Activated CD4-positive, alpha-beta T cell treated with anti-CD3 and anti-CD28 coated beads, Interleukin-2, amount 10 ng/mL, durations not matched to agents 24 days and 14 days (primary cell): ENCODE measurements at regions not wholly inside any gene's neighbourhood (a gene's known extent, or its start where the extent isn't known, plus 50 kb on each side); places are given as distances from the start of the nearest gene placed in this dataset.

ENCODE experiments used
- DNase-seq: peaks from one replicate; pipeline ENCODE4 v3.0.0; 2022
- H3K27ac Mint-ChIP-seq: one replicate; pipeline ENCODE4 v1.8.0; 2022; ENCODE audit warnings: mild to moderate bottlenecking, mixed read lengths
- H3K27me3 Mint-ChIP-seq: one replicate; pipeline ENCODE4 v1.8.0; 2022; ENCODE audit warnings: mixed read lengths
- H3K36me3 Mint-ChIP-seq: one replicate; pipeline ENCODE4 v1.8.0; 2022; ENCODE audit warnings: low read depth, mild to moderate bottlenecking, mixed read lengths
- H3K4me1 Mint-ChIP-seq: one replicate; pipeline ENCODE4 v1.8.0; 2021; ENCODE audit warnings: mixed read lengths
- H3K4me3 Mint-ChIP-seq: one replicate; pipeline ENCODE4 v1.8.0; 2022; ENCODE audit warnings: mild to moderate bottlenecking, moderate library complexity, mixed read lengths
- H3K9me3 Mint-ChIP-seq: one replicate; pipeline ENCODE4 v1.8.0; 2021; ENCODE audit warnings: mixed read lengths
- intact Hi-C: fragments of 100-400 bp; cut with micrococcal nuclease; formaldehyde crosslinking; loops from one replicate; pipeline ENCODE4 v1.15.1; 2023

GRCh38 chr14:24744641-24745040 lies 110.7 kb upstream of the GZMB start:
- Mint-ChIP-seq H3K27me3 (peaks cover 11% of the 10 kb centered on the region), H3K4me3 (no peak overlapping the region), H3K4me1 (no peaks in the 10 kb centered on the region), H3K9me3 (peaks cover 5% of the 10 kb centered on the region), H3K36me3 (no peaks in the 10 kb centered on the region), H3K27ac (no peak overlapping the region)
- intact Hi-C loops: no loop called here
- DNase-seq: no peak

- peaks cover 10% of the 10 kb centered on the region for H3K27me3 Mint-ChIP-seq
- no peaks in the 10 kb centered on the region for H3K36me3 Mint-ChIP-seq
- no peak overlapping the region for H3K27ac Mint-ChIP-seq
- H3K9me3 Mint-ChIP-seq: peaks cover 5% of the 10 kb centered on the region
- H3K4me3 Mint-ChIP-seq: no peak overlapping the region
- no peaks in the 10 kb centered on the region for H3K4me1 Mint-ChIP-seq
- DNase-seq: no peak
- intact Hi-C loops: no loop called here
Observed at GRCh38 chr14:24741871-24742270, 107.9 kb upstream of the GZMB start.

- no peak overlapping the region for H3K4me3 Mint-ChIP-seq
- intact Hi-C loops: no loop called here
- DNase-seq: no peak
- peaks cover 5% of the 10 kb centered on the region for H3K27me3 Mint-ChIP-seq
- H3K4me1 Mint-ChIP-seq: no peaks in the 10 kb centered on the region
- no peak overlapping the region for H3K27ac Mint-ChIP-seq
- H3K9me3 Mint-ChIP-seq: peaks cover 1% of the 10 kb centered on the region
- no peaks in the 10 kb centered on the region for H3K36me3 Mint-ChIP-seq
Observed at GRCh38 chr14:24735984-24736630, 102.1 kb upstream of the GZMB start.

GRCh38 chr14:24734917-24735500 lies 101.0 kb upstream of the GZMB start:
- no peaks in the 10 kb centered on the region for H3K36me3 Mint-ChIP-seq
- DNase-seq: peak; percentile 76
- H3K27ac Mint-ChIP-seq: no peak overlapping the region
- H3K9me3 Mint-ChIP-seq: peaks cover 5% of the 10 kb centered on the region
- peaks cover 5% of the 10 kb centered on the region for H3K27me3 Mint-ChIP-seq
- no peaks in the 10 kb centered on the region for H3K4me1 Mint-ChIP-seq
- intact Hi-C loops: no loop called here
- H3K4me3 Mint-ChIP-seq: no peak overlapping the region

- H3K9me3 Mint-ChIP-seq: peaks cover 18% of the 10 kb centered on the region
- H3K4me1 Mint-ChIP-seq: no peaks in the 10 kb centered on the region
- intact Hi-C loops: no loop called here
- no peak for DNase-seq
- no peaks in the 10 kb centered on the region for H3K36me3 Mint-ChIP-seq
- peaks cover 33% of the 10 kb centered on the region for H3K27me3 Mint-ChIP-seq
- H3K4me3 Mint-ChIP-seq: no peak overlapping the region
- no peak overlapping the region for H3K27ac Mint-ChIP-seq
Observed at GRCh38 chr14:24726480-24726879, 92.5 kb upstream of the GZMB start.

- Mint-ChIP-seq H3K27me3 (peaks cover 41% of the 10 kb centered on the region), H3K9me3 (peaks cover 14% of the 10 kb centered on the region), H3K27ac (no peak overlapping the region), H3K4me3 (no peak overlapping the region), H3K4me1 (no peaks in the 10 kb centered on the region), H3K36me3 (no peaks in the 10 kb centered on the region)
- DNase-seq: no peak
- intact Hi-C loops: no loop called here
Observed at GRCh38 chr14:24725311-24725710, 91.3 kb upstream of the GZMB start.

GRCh38 chr14:24721775-24722174 lies 87.8 kb upstream of the GZMB start:
- Mint-ChIP-seq H3K27ac (no peak overlapping the region), H3K36me3 (no peaks in the 10 kb centered on the region), H3K27me3 (peaks cover 48% of the 10 kb centered on the region), H3K9me3 (peaks cover 3% of the 10 kb centered on the region), H3K4me3 (no peak overlapping the region), H3K4me1 (no peaks in the 10 kb centered on the region)
- DNase-seq: no peak
- intact Hi-C loops: no loop called here

GRCh38 chr14:24715239-24715638 lies 81.2 kb upstream of the GZMB start:
- H3K9me3 Mint-ChIP-seq: no peaks in the 10 kb centered on the region
- no peaks in the 10 kb centered on the region for H3K36me3 Mint-ChIP-seq
- H3K4me1 Mint-ChIP-seq: peaks cover 2% of the 10 kb centered on the region
- no peak overlapping the region for H3K27ac Mint-ChIP-seq
- intact Hi-C loops: no loop called here
- peaks cover 36% of the 10 kb centered on the region for H3K27me3 Mint-ChIP-seq
- H3K4me3 Mint-ChIP-seq: no peak overlapping the region
- no peak for DNase-seq

- intact Hi-C loops: no loop called here
- H3K27ac Mint-ChIP-seq: no peak overlapping the region
- DNase-seq: no peak
- H3K4me1 Mint-ChIP-seq: peaks cover 2% of the 10 kb centered on the region
- H3K36me3 Mint-ChIP-seq: no peaks in the 10 kb centered on the region
- H3K27me3 Mint-ChIP-seq: peaks cover 28% of the 10 kb centered on the region
- no peaks in the 10 kb centered on the region for H3K9me3 Mint-ChIP-seq
- no peak overlapping the region for H3K4me3 Mint-ChIP-seq
Observed at GRCh38 chr14:24713404-24713803, 79.4 kb upstream of the GZMB start.

GRCh38 chr14:24712909-24713308 lies 78.9 kb upstream of the GZMB start:
- no peaks in the 10 kb centered on the region for H3K9me3 Mint-ChIP-seq
- H3K4me1 Mint-ChIP-seq: peaks cover 2% of the 10 kb centered on the region
- no peak overlapping the region for H3K27ac Mint-ChIP-seq
- no peak overlapping the region for H3K4me3 Mint-ChIP-seq
- H3K27me3 Mint-ChIP-seq: peaks cover 26% of the 10 kb centered on the region
- no peak for DNase-seq
- intact Hi-C loops: no loop called here
- H3K36me3 Mint-ChIP-seq: no peaks in the 10 kb centered on the region

- no peaks in the 10 kb centered on the region for H3K9me3 Mint-ChIP-seq
- H3K27me3 Mint-ChIP-seq: peaks cover 23% of the 10 kb centered on the region
- H3K36me3 Mint-ChIP-seq: no peaks in the 10 kb centered on the region
- intact Hi-C loops: no loop called here
- no peak overlapping the region for H3K4me3 Mint-ChIP-seq
- H3K27ac Mint-ChIP-seq: no peak overlapping the region
- peaks cover 2% of the 10 kb centered on the region for H3K4me1 Mint-ChIP-seq
- no peak for DNase-seq
Observed at GRCh38 chr14:24712374-24712773, 78.4 kb upstream of the GZMB start.

- H3K36me3 Mint-ChIP-seq: no peaks in the 10 kb centered on the region
- no peak overlapping the region for H3K27ac Mint-ChIP-seq
- H3K4me1 Mint-ChIP-seq: peaks cover 2% of the 10 kb centered on the region
- peaks cover 10% of the 10 kb centered on the region for H3K27me3 Mint-ChIP-seq
- intact Hi-C loops: loop anchor here (1.0 kb wide), 1 partner anchor 423 kb away; no protein-coding TSS in a partner anchor
- no peak overlapping the region for H3K4me3 Mint-ChIP-seq
- peak; percentile 88 for DNase-seq
- no peaks in the 10 kb centered on the region for H3K9me3 Mint-ChIP-seq
Observed at GRCh38 chr14:24710403-24711112, 76.6 kb upstream of the GZMB start.

- H3K4me1 Mint-ChIP-seq: peaks cover 2% of the 10 kb centered on the region
- H3K9me3 Mint-ChIP-seq: no peaks in the 10 kb centered on the region
- H3K27me3 Mint-ChIP-seq: peaks cover 2% of the 10 kb centered on the region
- no peak overlapping the region for H3K4me3 Mint-ChIP-seq
- no peak for DNase-seq
- no peaks in the 10 kb centered on the region for H3K36me3 Mint-ChIP-seq
- no peak overlapping the region for H3K27ac Mint-ChIP-seq
- intact Hi-C loops: no loop called here
Observed at GRCh38 chr14:24708684-24709083, 74.7 kb upstream of the GZMB start.

- Mint-ChIP-seq H3K9me3 (no peaks in the 10 kb centered on the region), H3K4me3 (no peak overlapping the region), H3K4me1 (peaks cover 2% of the 10 kb centered on the region), H3K27me3 (peaks cover 2% of the 10 kb centered on the region), H3K27ac (no peak overlapping the region), H3K36me3 (no peaks in the 10 kb centered on the region)
- no peak for DNase-seq
- intact Hi-C loops: no loop called here
Observed at GRCh38 chr14:24706351-24706750, 72.4 kb upstream of the GZMB start.
